IMR-90 (cell line): ENCODE measurements at regions not wholly inside any gene's neighbourhood (a gene's known extent, or its start where the extent isn't known, plus 50 kb on each side); places are given as distances from the start of the nearest gene placed in this dataset.

Experiments used
- ATAC-seq: fragments of 200-7000 bp; cut with Tn5 transposase; 2 replicates; pipeline ENCODE4 v1.9.1; 2020; ENCODE audit warnings: low read depth, mild to moderate bottlenecking, moderate library complexity
- BruUV-seq: library from RNA; stranded (reverse); fragments of 400-500 nt; replicated peaks from 2 replicates; lab custom pipeline; 2021; lab: Mats Ljungman, UMichigan
- CTCF ChIA-PET: fragments of 300-600 bp; formaldehyde crosslinking; extraction: SDS; loops from one replicate; lab custom pipeline; 2021; ENCODE audit warnings: antibody characterized with exemption; lab: Yijun Ruan, JAX
- POLR2A ChIA-PET: fragments of 300-600 bp; sonication (Branson Sonifier 250); formaldehyde crosslinking; loops from one replicate; lab custom pipeline; 2022; ENCODE audit warnings: antibody characterized with exemption; ENCODE audit not compliant: unreplicated experiment; lab: Charles Lee
- DNase-seq: peaks from one replicate; pipeline ENCODE4 v3.0.0; 2013
- H2AFZ ChIP-seq: replicated peaks from 2 replicates; pipeline ENCODE3; 2013; ENCODE audit warnings: low read length, mild to moderate bottlenecking; ENCODE audit not compliant: poor library complexity
- H2AK5ac ChIP-seq: 2 replicates; pipeline ENCODE4 v1.6.1; 2013; ENCODE audit warnings: low read depth, low read length, inconsistent platforms
- H2AK9ac ChIP-seq: replicated peaks from 2 replicates; pipeline ENCODE3; 2013; ENCODE audit warnings: mild to moderate bottlenecking, low read depth, low read length, moderate library complexity; ENCODE audit not compliant: poor library complexity
- H2BK120ac ChIP-seq: 2 replicates; pipeline ENCODE4 v1.6.1; 2013; ENCODE audit warnings: low read depth, low read length, inconsistent platforms
- H2BK15ac ChIP-seq: 3 replicates; pipeline ENCODE4 v1.6.1; 2013; ENCODE audit warnings: low read depth, low read length, inconsistent platforms
- H2BK20ac ChIP-seq: 2 replicates; pipeline ENCODE4 v1.6.1; 2013; ENCODE audit warnings: low read depth, mild to moderate bottlenecking, inconsistent platforms, low read length, moderate library complexity
- H2BK5ac ChIP-seq: 2 replicates; pipeline ENCODE4 v1.6.1; 2013; ENCODE audit warnings: mild to moderate bottlenecking, low read depth, low read length, inconsistent platforms; ENCODE audit not compliant: poor library complexity, severe bottlenecking
- H3K14ac ChIP-seq: replicated peaks from 2 replicates; pipeline ENCODE4 v1.6.1; 2013; ENCODE audit warnings: low read depth, low read length, inconsistent platforms
- H3K18ac ChIP-seq: 2 replicates; pipeline ENCODE4 v1.6.1; 2013; ENCODE audit warnings: low read depth, low read length, control low read depth
- H3K23ac ChIP-seq: 2 replicates; pipeline ENCODE4 v1.6.1; 2013; ENCODE audit warnings: low read depth, low read length, inconsistent platforms
- H3K27ac ChIP-seq: 2 replicates; pipeline ENCODE4 v1.5.1; 2013; ENCODE audit warnings: mild to moderate bottlenecking, control low read depth, low read length; ENCODE audit not compliant: insufficient read depth
- H3K27me3 ChIP-seq: 2 replicates; pipeline ENCODE4 v1.6.1; 2013; ENCODE audit warnings: low read length; ENCODE audit not compliant: control insufficient read depth, insufficient read depth
- H3K36me3 ChIP-seq: 2 replicates; pipeline ENCODE4 v1.6.1; 2013; ENCODE audit warnings: low read length, mixed read lengths; ENCODE audit not compliant: control insufficient read depth, insufficient read depth
- H3K4ac ChIP-seq: 2 replicates; pipeline ENCODE4 v1.6.1; 2013; ENCODE audit warnings: low read depth, low read length, inconsistent platforms
- H3K4me1 ChIP-seq: 2 replicates; pipeline ENCODE4 v1.6.1; 2013; ENCODE audit warnings: low read length, mixed read lengths; ENCODE audit not compliant: control insufficient read depth, insufficient read depth
- H3K4me2 ChIP-seq: 2 replicates; pipeline ENCODE4 v1.6.1; 2013; ENCODE audit warnings: low read depth, mild to moderate bottlenecking, control low read depth, low read length, moderate library complexity
- H3K4me3 ChIP-seq: 2 replicates; pipeline ENCODE4 v1.5.1; 2013; ENCODE audit warnings: low read depth, mild to moderate bottlenecking, control low read depth, low read length, moderate library complexity; ENCODE audit not compliant: insufficient read depth
- H3K56ac ChIP-seq: 2 replicates; pipeline ENCODE4 v1.6.1; 2013; ENCODE audit warnings: low read length, inconsistent platforms; ENCODE audit not compliant: insufficient read depth; ENCODE audit errors: extremely low read depth
- H3K79me1 ChIP-seq, 2 experiments: 2 replicates each; pipeline ENCODE4 v1.6.1; 2013; ENCODE audit warnings: low read length in 2 of 2, inconsistent platforms in 1 of 2, low read depth in 1 of 2
- H3K9ac ChIP-seq: 2 replicates; pipeline ENCODE4 v1.6.1; 2013; ENCODE audit warnings: low read depth, low read length, control low read depth
- H3K9me1 ChIP-seq: 2 replicates; pipeline ENCODE4 v1.6.1; 2013; ENCODE audit warnings: low read length, inconsistent platforms; ENCODE audit not compliant: insufficient read depth
- H3K9me3 ChIP-seq: 2 replicates; pipeline ENCODE4 v1.6.1; 2013; ENCODE audit warnings: low read length; ENCODE audit not compliant: control insufficient read depth, insufficient read depth
- H4K20me1 ChIP-seq: 2 replicates; pipeline ENCODE4 v1.6.1; 2013; ENCODE audit warnings: low read length, inconsistent platforms; ENCODE audit not compliant: insufficient read depth
- H4K5ac ChIP-seq: 2 replicates; pipeline ENCODE4 v1.6.1; 2013; ENCODE audit warnings: mild to moderate bottlenecking, low read depth, low read length, control low read depth
- H4K8ac ChIP-seq, 2 experiments: 2 replicates each; pipeline ENCODE4 v1.6.1; 2013; ENCODE audit warnings: low read depth in 2 of 2, low read length in 2 of 2, control low read depth in 1 of 2, inconsistent platforms in 1 of 2
- H4K91ac ChIP-seq: 2 replicates; pipeline ENCODE4 v1.6.1; 2013; ENCODE audit warnings: low read depth, low read length, inconsistent platforms; ENCODE audit not compliant: insufficient read depth
- SMC3 ChIP-seq: fragments of 150-350 bp; IDR thresholded peaks from 2 replicates; pipeline ENCODE4 v1.6.1; 2016; ENCODE audit warnings: low read depth, mild to moderate bottlenecking, antibody characterized with exemption, low read length, moderate library complexity
- WGBS, 2 experiments: methylation state at CpG; one replicate each; pipeline versions ENCODE4 v1.1.5 to v1.1.7; 2013; ENCODE audit warnings: missing lambda C conversion rate in 2 of 2; ENCODE audit not compliant: insufficient read length in 1 of 2; ENCODE audit errors: extremely low coverage in 2 of 2; 5-methylcytosine and 5-hydroxymethylcytosine counted together
- dilution Hi-C: fragments of 300-500 bp; cut with HindIII; formaldehyde crosslinking; loops from one replicate; pipeline ENCODE4 v1.14.3; 2018; ENCODE audit warnings: low sequenced_read_pairs; ENCODE audit not compliant: unreplicated experiment
- in situ Hi-C: fragments of 300-500 bp; cut with MboI; formaldehyde crosslinking; loops from 3 replicates; pipeline ENCODE4 v1.14.3; 2019; ENCODE audit warnings: low sequenced_read_pairs, inconsistent platforms, mixed read lengths
- intact Hi-C: fragments of 100-400 bp; cut with micrococcal nuclease; formaldehyde crosslinking; loops from 2 replicates; pipeline ENCODE4 v1.10.0; 2022

GRCh38 chr18:1993866-1994265 lies 577.4 kb downstream of the METTL4 start:
- POLR2A ChIA-PET: no interaction called here
- H3K9ac ChIP-seq: no peak overlapping the region
- no CpG with 5 or more reads among the region's 3 CpGs for WGBS, 2 experiments
- no peak overlapping the region for H3K23ac ChIP-seq
- H2AK5ac ChIP-seq: no peak overlapping the region
- H3K79me1 ChIP-seq: no peaks in the 10 kb centered on the region
- H4K20me1 ChIP-seq: no peaks in the 10 kb centered on the region
- no peak overlapping the region for H2BK20ac ChIP-seq
- H2AK9ac ChIP-seq: no peak overlapping the region
- no peak overlapping the region for H4K5ac ChIP-seq
- no peak overlapping the region for H3K4ac ChIP-seq
- no peak overlapping the region for H3K56ac ChIP-seq
- no peaks in the 10 kb centered on the region for H3K4me1 ChIP-seq
- H3K9me3 ChIP-seq: no peaks in the 10 kb centered on the region
- TF ChIP-seq SMC3: no peak
- no peak overlapping the region for H3K4me2 ChIP-seq
- CTCF ChIA-PET: no interaction called here
- H3K36me3 ChIP-seq: no peaks in the 10 kb centered on the region
- intact Hi-C loops: no loop called here
- no peak overlapping the region for H2AFZ ChIP-seq
- no peak for DNase-seq
- H2BK15ac ChIP-seq: no peak overlapping the region
- ATAC-seq: no peak
- H3K9me1 ChIP-seq: no peaks in the 10 kb centered on the region
- H3K27me3 ChIP-seq: no peaks in the 10 kb centered on the region
- H3K14ac ChIP-seq: no peak overlapping the region
- H4K91ac ChIP-seq: no peak overlapping the region
- no peak overlapping the region for H3K4me3 ChIP-seq
- no peak overlapping the region for H2BK120ac ChIP-seq
- dilution Hi-C loops: no loop called here
- no TSS peak for BruUV-seq
- no peak overlapping the region for H3K18ac ChIP-seq
- no peak overlapping the region for H2BK5ac ChIP-seq
- no peak overlapping the region for H3K27ac ChIP-seq
- in situ Hi-C loops: no loop called here
- H4K8ac ChIP-seq: no peak overlapping the region
